ENCODE measurements at regions not wholly inside any gene's neighbourhood (a gene's known extent, or its start where the extent isn't known, plus 50 kb on each side); places are given as distances from the start of the nearest gene placed in this dataset.

DNA sequence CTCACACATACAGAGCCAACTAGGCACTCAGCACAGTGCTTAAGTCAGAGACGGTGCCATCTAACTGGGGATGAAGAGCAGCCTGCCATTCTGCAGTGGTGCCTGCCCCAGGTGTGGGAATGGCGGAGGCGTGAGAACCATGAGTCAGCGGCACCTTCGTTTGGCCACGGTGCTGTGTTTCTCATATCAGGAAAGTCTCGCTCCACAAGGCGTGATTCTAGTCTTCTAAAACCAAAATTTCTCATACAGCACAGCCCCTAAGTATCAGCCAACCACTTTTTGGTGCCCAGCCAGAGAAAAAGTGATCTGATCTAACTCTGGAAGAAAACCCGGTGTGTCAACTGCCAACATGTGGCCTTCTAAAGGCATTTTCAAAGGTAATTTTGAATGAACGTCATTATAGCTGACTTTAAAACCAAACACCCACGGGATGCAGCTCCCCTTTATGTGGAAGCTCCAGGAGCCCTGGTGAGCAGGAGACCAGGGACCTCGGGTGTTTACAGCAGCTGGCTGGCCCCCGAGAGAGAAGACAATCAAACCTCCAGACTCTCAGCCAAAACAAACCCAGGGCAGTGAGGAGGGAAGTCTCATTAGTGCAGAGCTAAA, 54.6 kb downstream of the ABCC12 start:
- H3K27me3 ChIP-seq (ENCODE audit: control insufficient read depth, insufficient read depth, low read length): no peaks in the 10 kb centered on the region
- TF ChIP-seq POLR2AphosphoS5 (IDR thresholded peaks at IDR 0.05; ENCODE audit: low read depth, low read length): no peak
- no peak for TF ChIP-seq TCF7L2 (IDR thresholded peaks at IDR 0.05; ENCODE audit: low read depth, low read length)
- TF ChIP-seq, protein P1, sequence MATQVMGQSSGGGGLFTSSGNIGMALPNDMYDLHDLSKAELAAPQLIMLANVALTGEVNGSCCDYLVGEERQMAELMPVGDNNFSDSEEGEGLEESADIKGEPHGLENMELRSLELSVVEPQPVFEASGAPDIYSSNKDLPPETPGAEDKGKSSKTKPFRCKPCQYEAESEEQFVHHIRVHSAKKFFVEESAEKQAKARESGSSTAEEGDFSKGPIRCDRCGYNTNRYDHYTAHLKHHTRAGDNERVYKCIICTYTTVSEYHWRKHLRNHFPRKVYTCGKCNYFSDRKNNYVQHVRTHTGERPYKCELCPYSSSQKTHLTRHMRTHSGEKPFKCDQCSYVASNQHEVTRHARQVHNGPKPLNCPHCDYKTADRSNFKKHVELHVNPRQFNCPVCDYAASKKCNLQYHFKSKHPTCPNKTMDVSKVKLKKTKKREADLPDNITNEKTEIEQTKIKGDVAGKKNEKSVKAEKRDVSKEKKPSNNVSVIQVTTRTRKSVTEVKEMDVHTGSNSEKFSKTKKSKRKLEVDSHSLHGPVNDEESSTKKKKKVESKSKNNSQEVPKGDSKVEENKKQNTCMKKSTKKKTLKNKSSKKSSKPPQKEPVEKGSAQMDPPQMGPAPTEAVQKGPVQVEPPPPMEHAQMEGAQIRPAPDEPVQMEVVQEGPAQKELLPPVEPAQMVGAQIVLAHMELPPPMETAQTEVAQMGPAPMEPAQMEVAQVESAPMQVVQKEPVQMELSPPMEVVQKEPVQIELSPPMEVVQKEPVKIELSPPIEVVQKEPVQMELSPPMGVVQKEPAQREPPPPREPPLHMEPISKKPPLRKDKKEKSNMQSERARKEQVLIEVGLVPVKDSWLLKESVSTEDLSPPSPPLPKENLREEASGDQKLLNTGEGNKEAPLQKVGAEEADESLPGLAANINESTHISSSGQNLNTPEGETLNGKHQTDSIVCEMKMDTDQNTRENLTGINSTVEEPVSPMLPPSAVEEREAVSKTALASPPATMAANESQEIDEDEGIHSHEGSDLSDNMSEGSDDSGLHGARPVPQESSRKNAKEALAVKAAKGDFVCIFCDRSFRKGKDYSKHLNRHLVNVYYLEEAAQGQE (IDR thresholded peaks at IDR 0.05; ENCODE audit: insufficient read depth in 1 of 2, low read depth in 2 of 2, low read length in 1 of 2): no peak
- no peak for TF ChIP-seq SIN3A (IDR thresholded peaks at IDR 0.05; ENCODE audit: borderline replicate concordance, insufficient read depth, low read depth, low read length)
- TF ChIP-seq, protein P2, sequence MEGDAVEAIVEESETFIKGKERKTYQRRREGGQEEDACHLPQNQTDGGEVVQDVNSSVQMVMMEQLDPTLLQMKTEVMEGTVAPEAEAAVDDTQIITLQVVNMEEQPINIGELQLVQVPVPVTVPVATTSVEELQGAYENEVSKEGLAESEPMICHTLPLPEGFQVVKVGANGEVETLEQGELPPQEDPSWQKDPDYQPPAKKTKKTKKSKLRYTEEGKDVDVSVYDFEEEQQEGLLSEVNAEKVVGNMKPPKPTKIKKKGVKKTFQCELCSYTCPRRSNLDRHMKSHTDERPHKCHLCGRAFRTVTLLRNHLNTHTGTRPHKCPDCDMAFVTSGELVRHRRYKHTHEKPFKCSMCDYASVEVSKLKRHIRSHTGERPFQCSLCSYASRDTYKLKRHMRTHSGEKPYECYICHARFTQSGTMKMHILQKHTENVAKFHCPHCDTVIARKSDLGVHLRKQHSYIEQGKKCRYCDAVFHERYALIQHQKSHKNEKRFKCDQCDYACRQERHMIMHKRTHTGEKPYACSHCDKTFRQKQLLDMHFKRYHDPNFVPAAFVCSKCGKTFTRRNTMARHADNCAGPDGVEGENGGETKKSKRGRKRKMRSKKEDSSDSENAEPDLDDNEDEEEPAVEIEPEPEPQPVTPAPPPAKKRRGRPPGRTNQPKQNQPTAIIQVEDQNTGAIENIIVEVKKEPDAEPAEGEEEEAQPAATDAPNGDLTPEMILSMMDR (IDR thresholded peaks at IDR 0.05): no peak
- no peak overlapping the region for H3K4me3 ChIP-seq (ENCODE audit: low read depth in 2 of 2, low read length in 2 of 2)
- ATAC-seq: no peak
- BruUV-seq (replicated peaks): no TSS peak
- CTCF ChIA-PET: no interaction called here
- DNase-seq (ENCODE audit: low read depth, low spot score): no peak
- POLR2A ChIA-PET: interaction anchor here (0.6 kb wide), 1 partner anchor 175 kb away, joined by 3 read pairs; no protein-coding TSS in a partner anchor
- no peak overlapping the region for H3K27ac ChIP-seq (ENCODE audit: low read length)
- in situ Hi-C loops (cut with HindIII; ENCODE audit: low pct_unique_long_range_greater_than_20kb, low sequenced_read_pairs): no loop called here
- H3K9me3 ChIP-seq (ENCODE audit: control insufficient read depth, insufficient read depth, low read depth, low read length): no peaks in the 10 kb centered on the region
- H3K4me1 ChIP-seq (ENCODE audit: control insufficient read depth, insufficient read depth, low read length): no peaks in the 10 kb centered on the region
- no peaks in the 10 kb centered on the region for H3K36me3 ChIP-seq (ENCODE audit: control insufficient read depth, insufficient read depth, low read length)
- intact Hi-C loops (cut with micrococcal nuclease; ENCODE audit: unreplicated experiment): no loop called here

DNA sequence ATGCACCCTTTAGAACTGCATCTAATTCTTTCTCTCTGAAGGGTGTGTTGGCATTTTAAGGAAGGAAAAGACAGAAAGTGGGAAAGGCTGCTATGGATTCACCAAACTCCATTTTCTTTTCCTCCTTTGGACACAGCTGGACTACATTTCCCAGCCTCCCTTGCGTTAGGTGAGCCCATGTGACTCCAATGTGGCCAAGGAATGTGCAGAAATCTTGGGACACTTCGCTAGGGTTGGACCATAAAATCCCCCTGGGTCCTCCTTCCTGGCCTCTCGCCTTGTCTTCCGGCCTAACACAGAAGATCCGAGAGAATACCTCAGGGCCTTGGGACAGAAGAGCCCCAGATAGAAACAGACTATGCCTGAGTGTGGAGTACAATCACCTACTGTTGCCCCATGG, 56.3 kb downstream of the ABCC12 start:
- BruUV-seq (replicated peaks): no TSS peak
- Histone ChIP-seq H3K9me3 (ENCODE audit: control insufficient read depth, insufficient read depth, low read depth, low read length) (no peaks in the 10 kb centered on the region), H3K27me3 (ENCODE audit: control insufficient read depth, insufficient read depth, low read length) (no peaks in the 10 kb centered on the region), H3K4me1 (ENCODE audit: control insufficient read depth, insufficient read depth, low read length) (no peaks in the 10 kb centered on the region), H3K27ac (ENCODE audit: low read length) (no peak overlapping the region), H3K4me3 (ENCODE audit: low read depth in 2 of 2, low read length in 2 of 2) (no peak overlapping the region), H3K36me3 (ENCODE audit: control insufficient read depth, insufficient read depth, low read length) (no peaks in the 10 kb centered on the region)
- DNase-seq (ENCODE audit: low read depth, low spot score): no peak
- ATAC-seq: no peak
- TF ChIP-seq, protein P2 (IDR thresholded peaks at IDR 0.05): no peak
- no peak for TF ChIP-seq TCF7L2 (IDR thresholded peaks at IDR 0.05; ENCODE audit: low read depth, low read length)
- TF ChIP-seq SIN3A (IDR thresholded peaks at IDR 0.05; ENCODE audit: borderline replicate concordance, insufficient read depth, low read depth, low read length): no peak
- no peak for TF ChIP-seq POLR2AphosphoS5 (IDR thresholded peaks at IDR 0.05; ENCODE audit: low read depth, low read length)
- TF ChIP-seq, protein P1 (IDR thresholded peaks at IDR 0.05; ENCODE audit: insufficient read depth in 1 of 2, low read depth in 2 of 2, low read length in 1 of 2): no peak
- ChIA-PET POLR2A (no interaction called here), CTCF (no interaction called here)
- in situ Hi-C loops (cut with HindIII; ENCODE audit: low pct_unique_long_range_greater_than_20kb, low sequenced_read_pairs) (no loop called here), intact Hi-C loops (cut with micrococcal nuclease; ENCODE audit: unreplicated experiment) (no loop called here)
